ENCODE measurements at regions not wholly inside any gene's neighbourhood (a gene's known extent, or its start where the extent isn't known, plus 50 kb on each side); places are given as distances from the start of the nearest gene placed in this dataset.

- Mint-ChIP-seq H3K27ac (no peak overlapping the region), H3K4me3 (no peak overlapping the region), H3K4me1 (ENCODE audit: low read depth) (no peaks in the 10 kb centered on the region), H3K9me3 (peaks cover 11% of the 10 kb centered on the region), H3K27me3 (no peaks in the 10 kb centered on the region), H3K36me3 (ENCODE audit: low read depth) (no peaks in the 10 kb centered on the region)
- no peak for DNase-seq
- CTCF ChIA-PET = no interaction called here
- POLR2A ChIA-PET = no interaction called here
- intact Hi-C loops (cut with micrococcal nuclease) = no loop called here
- no peak for ATAC-seq
- no peak for TF ChIP-seq CTCF (IDR thresholded peaks at IDR 0.05)
Measured at GRCh38 chr12:22938323-22938722, 313.4 kb downstream of the ETNK1 start.

- Mint-ChIP-seq H3K27ac (no peak overlapping the region), H3K27me3 (no peaks in the 10 kb centered on the region), H3K4me3 (no peak overlapping the region), H3K9me3 (no peaks in the 10 kb centered on the region), H3K4me1 (ENCODE audit: low read depth) (no peaks in the 10 kb centered on the region), H3K36me3 (ENCODE audit: low read depth) (no peaks in the 10 kb centered on the region)
- no peak for DNase-seq
- ChIA-PET POLR2A (no interaction called here), CTCF (no interaction called here)
- intact Hi-C loops (cut with micrococcal nuclease) = no loop called here
- TF ChIP-seq CTCF (IDR thresholded peaks at IDR 0.05) = no peak
- ATAC-seq = no peak
Measured at GRCh38 chr12:22951206-22951605, 326.2 kb downstream of the ETNK1 start.

- Mint-ChIP-seq H3K36me3 (ENCODE audit: low read depth) (no peaks in the 10 kb centered on the region), H3K9me3 (no peaks in the 10 kb centered on the region), H3K4me3 (no peak overlapping the region), H3K27ac (no peak overlapping the region), H3K4me1 (ENCODE audit: low read depth) (no peaks in the 10 kb centered on the region), H3K27me3 (no peaks in the 10 kb centered on the region)
- DNase-seq (no peak), ATAC-seq (no peak)
- intact Hi-C loops (cut with micrococcal nuclease) = no loop called here
- ChIA-PET CTCF (no interaction called here), POLR2A (no interaction called here)
- no peak for TF ChIP-seq CTCF (IDR thresholded peaks at IDR 0.05)
Measured at GRCh38 chr12:22956690-22957089, 331.7 kb downstream of the ETNK1 start.

- ATAC-seq = no peak
- no peaks in the 10 kb centered on the region for H3K27me3 Mint-ChIP-seq
- no peak for DNase-seq
- no peaks in the 10 kb centered on the region for H3K4me1 Mint-ChIP-seq (ENCODE audit: low read depth)
- ChIA-PET POLR2A (no interaction called here), CTCF (no interaction called here)
- intact Hi-C loops (cut with micrococcal nuclease) = no loop called here
- H3K27ac Mint-ChIP-seq = no peak overlapping the region
- no peak for TF ChIP-seq CTCF (IDR thresholded peaks at IDR 0.05)
- H3K9me3 Mint-ChIP-seq = no peaks in the 10 kb centered on the region
- H3K36me3 Mint-ChIP-seq (ENCODE audit: low read depth) = no peaks in the 10 kb centered on the region
- H3K4me3 Mint-ChIP-seq = no peak overlapping the region
Measured at GRCh38 chr12:22967171-22967570, 342.2 kb downstream of the ETNK1 start.

- Mint-ChIP-seq H3K9me3 (no peaks in the 10 kb centered on the region), H3K27me3 (no peaks in the 10 kb centered on the region), H3K4me3 (no peak overlapping the region), H3K4me1 (ENCODE audit: low read depth) (no peaks in the 10 kb centered on the region), H3K27ac (no peak overlapping the region), H3K36me3 (ENCODE audit: low read depth) (no peaks in the 10 kb centered on the region)
- ATAC-seq (no peak), DNase-seq (no peak)
- intact Hi-C loops (cut with micrococcal nuclease) = no loop called here
- TF ChIP-seq CTCF (IDR thresholded peaks at IDR 0.05) = no peak
- CTCF ChIA-PET = no interaction called here
- POLR2A ChIA-PET = no interaction called here
Measured at GRCh38 chr12:22969521-22969920, 344.6 kb downstream of the ETNK1 start.
